CD4-positive, alpha-beta T cell treated with Interleukin-4 for 1 hour (primary cell): ENCODE measurements at regions not wholly inside any gene's neighbourhood (a gene's known extent, or its start where the extent isn't known, plus 50 kb on each side); places are given as distances from the start of the nearest gene placed in this dataset.
"Not testable (repeated sequence)": the region's sequence is repeated elsewhere in the genome, so short reads cannot be mapped to it uniquely, and the experiment has no call there.

Experiments
- DNase-seq, 2 donors: peaks; one replicate each; pipeline ENCODE4 v3.0.0-alpha.2; 2020 to 2022

DNA sequence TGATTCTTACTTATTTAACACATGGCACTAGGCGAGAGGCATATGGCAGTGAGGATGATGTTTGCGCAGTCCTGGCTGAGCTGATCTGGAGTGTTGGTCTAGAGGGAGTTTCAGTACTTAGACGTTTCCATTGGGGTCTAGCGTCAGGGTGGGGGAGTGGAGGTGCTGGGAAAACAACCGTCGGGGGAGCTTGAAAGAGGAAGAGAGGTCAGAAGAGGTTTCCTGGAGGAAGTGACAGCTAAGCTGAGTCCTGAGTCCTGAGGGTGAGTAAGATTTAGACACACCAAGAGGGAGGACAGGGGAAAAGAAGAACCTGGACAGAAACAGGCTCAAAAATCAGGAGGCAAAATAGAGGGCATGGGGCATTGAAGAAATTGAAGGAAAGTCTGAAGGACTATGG is 81.4 kb downstream of the ALOX5AP start:
- no peak for DNase-seq

DNA sequence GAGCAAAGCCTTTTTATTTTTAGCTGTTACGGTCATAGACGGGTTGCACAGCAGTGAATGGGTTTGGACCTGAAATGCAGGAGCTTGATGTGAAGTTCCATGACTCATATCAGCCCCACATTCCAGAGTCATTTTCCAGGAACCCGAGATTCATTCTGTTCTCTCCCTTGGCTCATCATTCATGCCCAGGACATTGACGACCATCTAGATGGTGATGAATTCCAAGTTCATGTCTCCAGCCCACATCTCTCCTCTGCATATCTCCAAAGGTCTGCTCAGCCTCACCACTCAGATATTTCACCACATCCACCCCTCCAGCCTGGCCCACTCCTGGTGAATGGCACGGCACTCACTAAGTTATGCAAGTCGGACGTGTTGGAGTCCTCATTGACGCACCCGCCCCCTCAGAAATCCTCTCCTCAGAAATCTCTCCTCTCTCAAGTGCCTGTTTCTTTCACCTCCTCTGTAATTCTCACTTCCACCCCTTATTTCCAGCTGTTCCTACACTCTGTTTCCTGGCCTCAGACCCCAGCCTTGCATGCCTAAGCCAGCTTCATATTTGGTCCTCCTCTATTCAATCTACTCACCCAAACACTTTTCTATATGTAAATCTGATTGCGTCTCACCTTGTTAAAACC is 83.1 kb downstream of the ALOX5AP start:
- no peak for DNase-seq

- DNase-seq: no peak
These were observed 84.0 kb downstream of the ALOX5AP start for GRCh38 chr13:30819136-30819888.

- no peak for DNase-seq
These were observed 84.7 kb upstream of the MEDAG start for GRCh38 chr13:30821421-30821820.

DNA sequence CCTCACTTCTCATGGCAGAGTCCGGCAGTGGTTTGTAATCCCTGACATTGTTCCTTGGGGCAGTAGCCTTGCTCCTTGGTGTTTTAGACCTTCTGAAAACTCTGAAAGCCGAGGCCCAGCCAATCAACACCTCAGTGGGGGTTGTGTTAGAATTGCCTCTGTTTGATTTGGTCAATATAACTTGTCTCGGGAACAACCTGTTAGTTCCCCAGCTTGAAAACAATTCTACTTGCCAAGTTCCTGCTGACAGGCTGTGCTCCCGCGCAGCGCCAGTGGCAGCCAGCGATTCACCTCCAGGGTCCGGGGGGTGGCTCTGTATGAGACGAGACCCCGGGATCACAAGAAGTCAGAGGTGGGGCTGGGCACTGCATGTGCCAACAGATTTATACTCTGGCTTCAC is 81.4 kb upstream of the MEDAG start:
- DNase-seq: no peak

GRCh38 chr13:30826911-30827577 is 79.0 kb upstream of the MEDAG start:
- DNase-seq: no peak

DNA sequence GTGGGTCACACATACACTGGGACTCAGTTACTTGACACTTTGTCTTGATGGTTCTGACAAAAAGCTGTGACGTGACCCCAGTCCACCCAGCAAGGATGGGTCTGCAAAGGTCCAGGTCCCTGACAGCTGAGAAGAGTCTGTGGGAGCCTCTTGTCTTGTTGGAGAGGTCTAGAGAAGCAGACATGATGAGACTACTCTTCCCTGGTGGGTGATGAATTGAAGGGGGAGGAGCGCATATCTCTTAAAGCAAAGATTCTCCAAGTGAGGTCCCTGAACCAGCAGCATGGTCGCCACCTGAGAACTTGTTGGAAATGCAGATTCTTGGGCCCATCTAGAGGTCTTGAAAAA is 78.5 kb upstream of the MEDAG start:
- DNase-seq: no peak

DNA sequence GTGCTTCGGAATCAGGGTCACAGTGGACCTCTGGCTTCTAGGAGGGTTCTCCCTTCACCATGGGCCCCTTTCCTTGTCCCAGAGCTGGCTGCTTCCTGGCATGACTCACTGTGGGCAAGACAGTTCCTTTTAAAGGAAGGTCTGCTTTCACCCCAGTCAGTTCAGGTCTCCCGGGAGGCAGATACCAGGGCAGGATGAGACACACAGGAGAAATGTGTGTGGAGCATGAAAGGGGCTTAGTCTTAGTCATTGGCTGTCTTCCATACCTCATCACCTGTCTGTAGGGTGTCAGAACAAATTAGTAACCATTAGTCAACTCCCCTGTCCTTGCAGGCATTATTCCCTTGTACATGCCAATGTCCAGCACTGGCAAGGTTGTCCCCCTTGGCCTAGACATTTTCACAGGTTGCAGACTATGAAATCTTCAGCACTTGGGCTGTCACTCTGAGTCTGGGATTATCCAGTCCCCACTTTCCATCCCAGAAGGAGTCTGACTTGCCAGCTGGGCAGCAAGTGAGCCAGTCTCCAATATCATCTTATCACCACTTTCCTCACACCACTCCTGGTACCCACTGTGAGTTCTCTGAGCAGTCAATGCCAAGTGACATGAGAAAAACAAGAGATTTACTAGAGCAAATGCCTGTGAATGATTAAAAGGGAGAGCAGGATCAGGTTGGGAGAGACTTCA is 76.8 kb upstream of the MEDAG start:
- DNase-seq: no peak

- no peak for DNase-seq
These were observed 76.0 kb upstream of the MEDAG start for GRCh38 chr13:30829833-30830637.

DNA sequence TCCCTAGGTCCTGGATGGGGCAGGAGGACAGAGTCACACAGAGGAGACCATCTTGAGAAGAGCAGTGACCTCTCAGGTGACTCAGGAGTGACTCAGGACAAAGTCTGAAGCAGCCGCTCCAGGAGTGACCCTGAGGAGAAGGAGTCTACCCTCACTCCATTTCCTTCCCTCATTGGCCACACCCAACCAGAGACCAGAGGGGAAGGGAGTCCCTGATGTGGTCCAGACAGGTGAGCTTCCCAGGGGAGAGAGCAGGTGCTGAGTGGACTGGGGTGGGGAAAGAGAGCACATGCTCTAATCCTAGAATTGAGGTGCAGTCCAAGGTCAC is 75.5 kb upstream of the MEDAG start:
- DNase-seq: no peak

DNA sequence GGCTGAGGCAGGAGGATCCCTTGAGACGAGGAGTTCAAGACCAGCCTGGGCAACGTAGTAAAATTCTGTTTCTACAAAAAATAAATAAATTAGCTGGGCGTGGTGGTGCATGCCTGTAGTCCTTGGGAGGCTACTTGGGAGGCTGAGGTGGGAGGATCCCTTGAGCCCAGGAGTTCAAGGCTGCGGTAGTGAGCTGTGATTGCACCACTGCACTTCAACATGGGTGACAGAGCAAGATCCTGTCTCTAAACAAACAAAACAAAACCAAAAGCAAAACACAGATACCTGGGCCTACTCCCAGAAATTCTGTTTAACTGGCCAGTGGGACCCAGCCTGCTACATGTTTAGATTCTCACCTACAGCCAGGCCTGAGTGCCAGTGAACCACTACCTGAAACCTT is 74.6 kb upstream of the MEDAG start:
- no peak for DNase-seq

DNA sequence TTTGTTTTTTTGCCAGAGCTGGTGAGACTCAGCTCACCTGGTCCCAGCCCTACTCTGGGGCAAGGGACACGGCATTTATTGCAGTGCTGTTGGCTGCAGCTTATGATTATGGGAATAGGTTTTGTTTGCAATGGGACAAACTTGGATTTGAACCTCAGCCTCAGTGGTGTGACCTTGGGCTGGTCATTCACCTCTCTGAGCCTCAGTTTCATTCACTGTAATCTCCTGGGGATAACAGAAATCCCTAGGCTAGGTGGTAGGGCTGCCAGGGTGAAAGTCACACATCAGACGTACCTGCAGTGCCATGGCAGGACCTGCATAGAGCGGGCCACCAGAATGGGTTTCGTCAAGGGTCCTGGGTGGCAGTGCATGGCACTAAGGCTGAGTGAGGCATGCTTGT is 73.7 kb upstream of the MEDAG start:
- no peak for DNase-seq

DNA sequence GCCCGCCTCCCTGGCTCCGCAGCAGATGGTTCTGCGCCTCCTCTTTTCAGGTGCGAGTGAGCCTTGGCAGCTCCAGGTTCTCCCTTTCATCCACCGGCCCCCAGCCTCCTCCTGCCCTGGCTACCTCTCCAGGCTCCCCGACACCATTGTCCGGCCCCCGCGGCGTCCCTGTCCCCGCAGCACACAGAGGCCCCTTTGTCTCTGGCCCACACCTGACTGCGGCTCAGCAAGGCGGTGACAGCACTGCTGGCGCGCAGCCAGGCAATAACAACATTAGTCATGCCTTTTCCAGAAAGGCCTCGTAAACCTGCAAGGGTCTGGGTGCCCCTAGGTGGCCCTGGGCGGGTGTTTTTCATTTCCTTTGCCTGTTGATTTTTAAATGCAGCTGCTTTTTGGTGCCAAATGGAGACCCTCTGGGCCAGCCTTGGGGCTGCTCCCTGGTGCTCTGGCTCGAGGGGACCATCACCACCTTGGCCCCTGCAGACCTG is 73.2 kb upstream of the MEDAG start:
- DNase-seq: no peak

GRCh38 chr13:30835442-30835841 is 70.6 kb upstream of the MEDAG start:
- no peak for DNase-seq

GRCh38 chr13:30837227-30838159 is 68.6 kb upstream of the MEDAG start:
- DNase-seq: no peak

- not testable (repeated sequence) for DNase-seq
These were observed 66.4 kb upstream of the MEDAG start for GRCh38 chr13:30839636-30840035.

DNA sequence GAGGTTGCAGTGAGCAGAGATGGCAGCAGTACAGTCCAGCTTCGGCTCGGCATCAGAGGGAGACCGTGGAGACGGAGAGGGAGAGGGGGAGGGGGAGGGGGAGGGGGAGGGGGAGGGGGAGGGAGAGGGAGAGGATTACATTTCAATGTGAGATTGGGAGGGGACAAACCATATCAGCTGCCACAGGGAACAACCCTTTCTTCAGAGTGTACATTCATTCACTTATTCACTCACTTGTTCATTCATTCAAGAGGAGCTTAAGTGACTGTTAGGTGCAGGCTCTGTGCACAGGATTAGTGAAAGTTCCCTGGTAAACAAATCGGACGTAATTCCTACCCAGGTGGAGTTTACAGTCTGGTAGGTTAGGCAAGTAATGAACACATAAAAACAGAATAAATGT is 65.6 kb upstream of the MEDAG start:
- DNase-seq: no peak

GRCh38 chr13:30841154-30841553 is 64.9 kb upstream of the MEDAG start:
- no peak for DNase-seq

DNA sequence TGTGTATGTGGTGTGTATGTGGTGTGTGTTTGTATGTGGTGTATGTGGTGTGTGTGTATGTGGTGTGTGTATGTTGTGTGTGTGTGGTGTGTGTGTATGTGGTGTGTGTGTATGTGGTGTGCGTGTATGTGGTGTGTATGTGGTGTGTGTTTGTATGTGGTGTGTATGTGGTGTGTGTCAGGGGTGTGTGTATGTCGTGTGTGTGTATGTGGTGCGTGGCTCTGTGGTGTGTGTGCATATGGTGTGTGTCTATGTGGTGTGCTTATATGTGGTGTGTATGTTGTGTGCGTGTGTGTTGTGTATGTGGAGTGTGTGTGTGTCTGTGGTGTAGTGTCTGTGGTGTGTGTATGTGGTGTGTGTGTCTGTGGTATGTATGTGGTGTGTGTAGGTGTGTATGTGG is 62.5 kb upstream of the MEDAG start:
- DNase-seq: no peak

GRCh38 chr13:30844548-30845296 is 61.3 kb upstream of the MEDAG start:
- DNase-seq: no peak
